NAMALWA (cell line): ENCODE measurements at regions not wholly inside any gene's neighbourhood (a gene's known extent, or its start where the extent isn't known, plus 50 kb on each side); places are given as distances from the start of the nearest gene placed in this dataset.

ENCODE experiments used
- DNase-seq: peaks from one replicate; pipeline ENCODE4 v3.0.0-alpha.2; 2015; ENCODE audit warnings: low spot score

DNA sequence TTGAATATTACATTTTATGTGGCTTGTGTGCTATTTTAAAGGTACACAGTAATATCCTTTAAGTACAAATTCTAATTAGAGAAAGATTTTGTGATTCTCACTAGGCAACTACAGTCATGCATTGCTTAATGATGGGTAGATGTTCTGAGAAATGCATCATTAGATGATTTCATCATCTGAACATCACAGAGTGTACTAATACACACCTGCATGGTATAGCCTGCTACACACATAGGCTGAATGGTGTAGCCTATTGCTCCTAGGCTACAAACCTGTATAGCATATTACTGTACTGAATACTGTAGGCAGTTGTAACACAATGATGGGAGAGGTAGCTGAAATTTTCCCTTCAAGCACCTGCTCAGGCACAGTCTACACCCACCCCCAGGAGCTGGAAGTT is 217.4 kb upstream of the EOMES start:
- no peak for DNase-seq

DNA sequence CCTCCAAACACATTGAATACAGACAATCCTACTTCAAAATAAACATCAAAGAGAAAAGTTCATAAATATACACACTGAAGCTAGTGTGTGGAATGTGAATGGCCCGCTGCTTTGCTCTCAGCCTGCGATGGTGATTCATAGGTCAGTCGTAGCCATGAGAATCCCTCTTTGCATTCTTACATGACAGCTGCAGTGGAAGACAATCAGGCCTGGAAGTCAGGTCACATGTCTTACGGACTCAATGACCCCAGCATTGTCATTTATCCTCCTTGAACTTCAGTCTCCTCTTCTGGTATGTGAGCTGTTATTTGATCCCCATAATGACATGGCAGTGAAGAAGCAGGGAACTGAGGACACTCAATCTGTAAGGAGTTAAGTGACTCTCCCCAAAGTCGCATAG is 217.8 kb upstream of the EOMES start:
- DNase-seq, result no peak

DNA sequence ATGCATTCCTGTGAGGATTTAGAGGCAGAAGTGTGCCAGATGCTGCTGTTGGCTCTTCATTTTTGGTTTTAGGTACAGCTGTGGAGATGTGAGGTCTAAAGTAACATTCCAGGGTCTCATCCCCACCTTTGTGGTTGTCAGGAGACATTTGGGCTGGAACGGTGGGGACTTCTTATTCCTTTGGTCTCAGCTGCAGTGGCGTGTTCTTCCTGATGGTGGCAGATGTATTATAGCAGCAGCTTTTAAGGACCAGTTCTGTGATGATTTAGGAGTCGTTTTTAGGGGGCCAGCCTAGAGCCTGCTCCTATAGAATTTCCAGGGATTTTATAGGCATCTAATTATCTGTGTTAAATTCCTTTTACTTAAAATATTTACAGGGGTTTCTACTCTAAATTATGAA is 221.0 kb upstream of the EOMES start:
- DNase-seq, result peak; percentile 39

DNA sequence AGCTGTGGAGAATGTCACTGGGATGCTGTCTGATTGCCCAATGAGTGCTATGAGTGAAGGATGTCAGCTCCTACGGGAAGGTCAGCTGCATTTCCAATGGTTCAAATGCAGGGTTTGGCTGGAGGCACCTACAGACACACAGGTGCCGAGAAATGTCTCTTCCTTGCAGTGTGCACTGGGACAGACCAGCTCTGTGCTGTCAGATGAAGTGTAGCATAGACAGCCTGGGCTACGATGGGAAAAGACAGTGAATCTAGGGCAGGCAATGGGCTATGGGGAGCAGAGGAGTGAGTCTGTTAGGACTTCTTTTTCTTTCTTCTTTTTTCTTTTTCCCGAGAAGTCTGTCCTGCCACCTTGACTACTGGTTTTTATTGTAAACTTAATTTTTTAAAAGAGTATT is 223.1 kb upstream of the EOMES start:
- no peak for DNase-seq

DNA sequence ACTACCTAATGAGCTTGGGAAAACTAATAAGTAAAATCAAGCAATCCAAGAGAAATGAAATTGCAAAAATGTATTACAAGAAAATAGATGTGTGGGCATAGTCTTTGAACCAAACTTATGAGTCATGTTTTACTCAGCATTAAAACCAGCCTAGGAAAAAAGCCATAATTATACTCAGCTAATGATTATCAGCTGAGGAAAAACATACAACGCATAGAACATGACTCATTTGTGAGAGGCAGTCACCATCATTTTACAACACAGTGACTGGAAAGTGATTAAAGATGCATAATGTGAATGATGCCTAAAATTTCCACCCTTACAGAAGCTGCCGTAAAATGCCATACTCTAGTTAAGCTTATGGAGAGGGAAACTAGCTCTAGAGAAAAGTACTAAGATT is 238.0 kb upstream of the EOMES start:
- DNase-seq, result no peak

DNA sequence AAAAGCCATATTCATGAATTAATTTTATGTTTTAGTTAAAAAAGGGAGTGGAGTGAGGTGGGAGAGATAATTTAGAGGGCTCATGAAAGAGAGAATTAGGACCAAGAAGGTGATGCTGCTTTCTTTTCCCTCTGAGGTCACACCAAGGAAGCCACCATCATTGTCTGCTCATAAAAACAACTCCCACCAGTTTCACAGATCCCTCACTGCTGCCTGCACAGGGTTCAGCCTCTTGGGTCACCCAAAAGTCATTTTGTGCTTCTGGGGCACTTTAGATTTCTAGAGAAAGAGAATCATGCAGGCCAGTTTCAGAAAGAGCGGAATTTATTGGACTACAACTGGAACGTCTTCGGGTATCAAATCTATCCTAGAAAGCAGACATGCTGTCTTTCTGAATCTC is 241.4 kb upstream of the EOMES start:
- no peak for DNase-seq

DNA sequence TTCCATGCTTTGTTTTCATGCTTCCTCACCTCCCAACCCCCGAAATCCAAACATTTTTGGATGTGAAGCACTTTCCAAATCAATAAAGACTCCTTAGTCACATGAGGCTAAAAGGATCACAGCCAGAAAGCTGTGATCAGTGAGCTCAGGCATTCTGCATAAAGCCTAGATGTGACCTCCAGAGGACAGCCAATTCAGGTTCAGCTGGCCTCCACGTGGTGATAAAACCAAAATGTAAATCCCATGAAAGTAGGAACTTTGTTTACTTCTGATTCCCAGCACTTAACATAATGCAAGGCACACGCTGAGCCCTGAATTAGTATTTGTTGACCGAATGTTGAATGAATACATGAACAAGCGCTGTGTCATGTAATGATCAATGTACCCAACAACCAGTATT is 249.5 kb upstream of the EOMES start:
- DNase-seq, result no peak

DNA sequence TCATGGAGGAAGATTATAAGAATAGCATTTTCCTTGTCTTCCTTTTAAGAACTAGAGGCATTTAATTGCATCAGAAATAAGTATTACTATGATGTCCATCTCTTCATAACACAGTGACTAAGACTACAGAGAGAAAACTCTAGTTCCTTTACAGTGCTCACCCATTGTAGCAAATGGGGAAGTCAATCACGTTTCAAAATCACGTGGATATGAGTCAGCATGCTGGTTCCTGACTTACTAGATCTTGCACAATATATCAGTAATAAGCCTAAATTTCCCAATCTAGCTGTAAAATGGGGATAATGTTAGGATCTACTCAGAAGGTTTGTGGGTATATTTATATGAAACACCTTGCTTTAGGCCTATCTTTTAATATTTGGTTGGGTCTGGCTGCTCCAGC is 254.8 kb upstream of the EOMES start:
- DNase-seq, result peak; percentile 26

DNA sequence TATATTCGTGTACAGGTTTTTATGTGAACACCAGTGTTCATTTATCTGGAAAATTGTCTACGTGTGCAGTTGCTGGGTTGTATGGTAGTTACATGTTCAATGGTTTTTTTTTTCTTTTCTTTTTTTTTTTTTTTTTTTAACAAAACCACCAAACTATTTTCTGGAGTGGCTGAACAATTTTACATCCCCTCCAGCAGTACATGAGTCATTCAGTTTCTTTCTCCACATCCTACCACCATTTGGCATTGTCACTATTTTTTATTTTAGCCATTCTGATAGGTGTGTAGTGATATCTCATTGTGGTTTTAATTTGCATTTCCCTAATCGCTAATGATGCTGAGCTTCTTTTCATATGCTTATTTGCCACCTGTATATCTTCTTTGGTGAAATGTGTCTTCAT is 256.3 kb upstream of the EOMES start:
- no peak for DNase-seq

DNA sequence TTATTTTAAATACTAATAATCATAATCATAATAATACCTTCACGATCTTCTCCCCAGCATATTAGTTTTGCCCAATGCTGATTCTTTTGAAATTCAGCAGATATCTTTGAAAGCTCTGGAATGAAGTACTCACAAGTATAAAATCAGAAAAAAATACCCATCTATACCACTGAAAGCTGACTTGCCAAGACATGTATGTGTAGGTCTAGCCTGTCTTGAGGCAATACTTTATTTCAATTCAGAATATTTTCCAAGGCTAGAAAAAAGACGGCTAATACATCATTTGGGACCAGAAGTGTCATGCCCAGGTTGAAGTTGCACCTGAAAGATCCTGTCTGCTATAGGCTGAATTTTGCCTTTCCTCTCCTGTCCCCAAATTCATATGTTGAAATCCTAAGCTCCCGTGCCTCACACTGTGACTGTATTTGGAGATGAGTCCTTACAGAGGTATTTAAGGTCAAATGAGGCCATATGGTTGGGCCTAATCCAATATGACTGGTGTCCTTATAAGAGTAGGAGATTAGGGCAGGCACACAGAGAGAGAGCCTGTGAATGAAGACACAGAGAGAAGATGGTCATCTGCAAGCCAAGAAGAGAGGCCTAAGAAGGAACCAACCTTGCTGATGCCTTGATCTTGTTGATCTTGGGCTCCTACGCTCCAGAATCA is 255.9 kb upstream of the CMC1 start:
- no peak for DNase-seq

DNA sequence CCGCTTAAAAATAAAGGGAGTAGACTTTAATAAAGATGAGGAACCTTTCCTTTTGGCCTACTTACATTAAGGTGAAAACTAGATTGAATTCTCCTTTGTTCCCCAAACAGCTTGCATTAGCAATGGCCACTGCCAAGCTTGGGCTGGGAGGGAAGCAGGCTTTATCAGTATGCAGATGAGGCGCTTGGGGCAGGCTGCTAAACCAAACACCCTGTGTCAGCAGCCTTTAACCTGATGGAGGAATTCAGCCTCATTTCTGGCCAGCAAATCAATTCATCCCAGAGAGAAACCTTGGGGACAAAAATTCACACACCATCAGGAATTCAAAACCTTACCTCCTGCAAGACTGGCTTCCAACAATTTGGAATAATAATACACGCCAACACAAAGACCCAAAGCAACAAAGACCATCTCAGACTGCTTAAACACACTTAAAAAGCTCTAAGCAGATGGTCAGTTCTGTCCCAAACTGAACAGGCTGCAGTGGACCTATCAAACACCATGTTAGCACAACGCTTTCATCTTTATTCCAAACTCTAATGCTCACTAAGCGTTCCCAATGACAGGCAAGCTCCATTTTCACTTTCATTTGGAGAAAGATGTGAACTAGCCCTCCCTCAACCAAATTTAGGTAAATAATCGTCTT is 255.1 kb upstream of the CMC1 start:
- DNase-seq, result no peak

DNA sequence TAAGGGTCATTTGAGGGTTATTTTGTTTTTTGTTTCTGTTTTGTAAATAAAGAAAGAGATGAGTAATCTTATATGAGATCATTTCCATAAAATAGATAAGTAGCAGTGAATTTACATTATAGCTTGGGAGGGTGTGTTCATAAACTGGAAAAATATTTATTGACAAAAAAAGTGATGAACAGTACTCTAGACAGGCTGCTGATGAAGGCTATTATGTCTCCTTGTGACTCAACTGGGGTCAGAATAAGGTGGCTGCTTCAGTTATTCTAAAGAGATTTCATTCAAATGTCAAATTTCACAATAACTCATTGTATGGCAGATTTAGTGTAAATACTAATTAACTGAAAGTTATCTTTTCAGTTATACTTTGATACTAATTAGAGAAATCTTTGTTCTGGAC is 251.1 kb upstream of the CMC1 start:
- no peak for DNase-seq

DNA sequence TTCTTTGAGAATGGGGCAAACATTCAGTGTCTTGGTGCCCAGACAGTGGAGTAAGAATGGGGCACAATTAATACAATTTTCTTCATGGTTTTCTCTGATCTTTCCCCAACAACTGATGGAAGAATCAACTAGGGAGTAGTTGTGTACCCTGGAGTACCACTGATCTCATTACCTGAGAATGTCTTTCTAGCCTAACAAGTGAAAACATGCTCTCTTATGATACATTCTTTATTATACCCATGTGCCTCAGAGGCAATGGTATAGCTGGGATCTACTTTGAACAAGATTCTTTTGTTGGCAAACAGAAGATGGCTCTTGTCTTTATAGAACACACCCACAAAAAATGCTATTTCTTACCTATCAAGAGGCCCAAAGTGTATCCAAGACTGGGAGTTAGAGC is 250.6 kb upstream of the CMC1 start:
- DNase-seq, result no peak

DNA sequence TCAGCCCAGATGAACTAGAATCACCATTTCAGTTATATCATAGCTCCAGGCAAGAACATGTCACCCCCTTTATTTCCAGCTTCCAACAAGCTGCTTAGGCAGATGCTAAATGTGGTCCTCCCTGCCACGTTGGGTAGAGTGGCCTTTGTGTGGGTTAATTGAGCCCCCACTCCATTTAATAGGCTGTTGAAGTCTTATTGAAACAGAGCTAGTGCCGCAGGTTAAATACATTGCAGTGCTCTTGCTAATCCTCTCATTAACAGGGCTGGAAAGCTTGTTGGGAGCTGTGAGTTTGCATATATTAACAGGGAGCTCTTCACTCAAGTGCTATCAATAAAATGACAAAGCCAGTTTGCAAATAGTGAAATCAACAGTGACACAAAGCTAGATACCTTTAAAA is 248.4 kb upstream of the CMC1 start:
- DNase-seq, result no peak

DNA sequence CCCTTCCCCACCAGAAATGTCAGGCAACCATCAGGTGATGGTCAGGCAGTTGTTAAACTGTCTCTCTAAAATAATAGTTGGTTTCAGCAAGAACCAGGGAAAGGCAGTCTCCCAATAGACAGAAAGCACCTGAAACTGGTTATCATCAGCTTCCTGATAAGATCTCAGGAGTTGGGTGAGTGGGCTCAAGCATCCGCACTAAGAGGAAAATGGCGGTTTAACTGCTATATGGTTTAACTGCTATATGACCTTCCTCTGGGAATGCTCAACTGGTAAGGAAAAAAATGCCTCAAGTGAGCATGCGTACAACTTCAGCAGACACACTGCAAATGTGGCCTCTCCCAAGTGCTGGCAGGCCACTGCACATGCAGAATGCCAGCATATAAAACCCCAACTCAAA is 240.8 kb upstream of the CMC1 start:
- no peak for DNase-seq

DNA sequence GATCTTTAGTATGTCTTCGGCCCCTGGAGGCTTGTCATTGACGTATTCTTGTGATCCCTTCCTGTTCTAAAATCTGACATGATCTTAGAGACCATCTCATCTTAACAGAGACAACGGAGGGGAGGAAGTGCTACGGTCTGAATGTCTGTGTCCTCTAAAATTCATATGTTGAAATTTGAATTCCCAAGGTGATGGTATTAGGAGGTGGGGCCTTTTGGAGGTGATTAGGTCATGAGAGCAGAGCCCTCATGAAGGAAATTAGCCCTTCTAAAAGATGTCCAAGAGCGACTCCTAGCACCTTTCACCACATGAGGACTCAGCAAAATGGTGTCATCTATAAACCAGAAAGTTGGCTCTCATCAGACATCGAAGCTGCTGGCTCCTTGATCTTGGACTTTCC is 233.2 kb upstream of the CMC1 start:
- DNase-seq, result peak; percentile 2

DNA sequence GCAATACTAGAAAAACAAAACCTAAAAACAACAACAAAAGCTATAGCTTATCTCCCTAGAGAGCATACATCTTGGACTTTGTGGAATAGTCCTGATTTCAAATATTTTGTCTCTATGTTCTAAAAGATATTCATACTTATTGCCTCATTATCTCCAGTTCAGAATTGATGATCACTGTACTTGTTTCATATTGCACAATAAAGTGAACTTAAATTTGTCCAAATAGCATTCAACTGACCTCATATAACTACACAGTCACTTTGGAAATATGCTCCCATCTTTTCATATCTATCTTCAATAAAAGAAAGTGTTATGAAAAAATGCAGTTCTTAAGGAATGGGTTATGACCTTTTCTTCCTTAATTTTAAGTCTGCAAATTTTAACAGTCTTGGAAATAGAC is 228.6 kb upstream of the CMC1 start:
- no peak for DNase-seq

DNA sequence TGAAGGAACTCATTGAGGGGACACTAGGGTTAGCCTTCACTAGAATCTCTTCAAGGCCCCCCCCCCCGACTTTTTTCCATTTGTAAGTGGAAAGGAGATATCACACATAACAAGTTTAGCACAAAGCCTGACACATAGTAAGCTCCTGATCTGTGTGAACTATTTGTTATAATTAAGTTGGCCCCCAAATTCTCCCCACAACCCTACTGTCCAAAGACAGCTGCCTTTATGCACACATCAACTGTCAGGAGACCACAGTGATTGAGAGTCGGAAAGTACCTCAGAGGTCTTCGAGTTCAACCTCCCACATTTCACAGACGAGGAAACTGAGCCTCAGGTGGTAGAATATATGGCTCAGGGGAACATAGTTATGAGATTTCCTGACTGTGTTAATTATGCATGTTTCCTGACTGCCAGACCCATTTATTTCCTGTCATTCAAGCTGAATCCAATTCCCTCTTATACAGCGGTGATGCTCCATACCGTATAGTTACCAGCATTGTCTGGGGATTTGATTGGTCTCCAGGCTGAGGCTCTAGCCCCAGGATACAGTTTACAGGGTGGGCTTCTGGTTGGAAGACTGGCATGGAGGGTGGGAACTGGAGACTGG is 227.4 kb upstream of the CMC1 start:
- DNase-seq, result no peak

DNA sequence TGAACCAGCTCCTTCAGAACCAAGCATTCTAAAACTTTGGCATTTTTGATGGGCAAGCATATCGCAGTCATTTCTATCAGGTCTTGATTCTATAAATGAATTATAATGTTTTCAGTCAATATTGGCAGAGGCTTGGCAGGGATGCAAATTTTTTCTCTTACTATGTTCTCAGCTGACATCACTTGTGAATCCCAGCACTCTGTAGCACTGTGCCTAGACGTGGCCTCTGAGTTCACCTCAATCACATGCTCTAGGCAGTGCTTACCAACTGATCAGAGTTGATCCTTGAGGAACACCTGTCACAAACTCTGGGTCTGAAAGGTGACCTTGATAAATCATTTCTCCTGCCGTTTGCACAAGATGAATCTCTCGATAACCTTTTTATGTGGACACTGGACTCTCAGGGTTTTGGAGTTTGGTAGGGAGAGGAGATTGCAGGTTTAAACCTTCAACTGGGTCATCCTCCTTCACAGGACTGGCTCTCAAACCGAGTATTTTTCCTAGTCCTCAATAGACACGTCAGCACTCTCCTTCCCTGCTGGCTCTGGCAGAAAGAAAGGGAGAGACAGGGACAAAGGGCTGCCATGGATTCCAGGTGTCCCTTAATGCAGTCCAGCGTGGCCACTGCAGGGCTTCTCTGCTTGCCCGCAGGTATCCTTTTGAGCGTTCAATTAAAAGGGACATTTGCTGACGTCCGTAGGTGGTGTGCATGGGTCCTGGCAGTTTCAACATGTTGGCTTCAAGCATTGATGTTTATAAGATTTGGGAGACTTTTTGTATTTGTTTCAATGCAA is 222.3 kb upstream of the CMC1 start:
- DNase-seq, result no peak

DNA sequence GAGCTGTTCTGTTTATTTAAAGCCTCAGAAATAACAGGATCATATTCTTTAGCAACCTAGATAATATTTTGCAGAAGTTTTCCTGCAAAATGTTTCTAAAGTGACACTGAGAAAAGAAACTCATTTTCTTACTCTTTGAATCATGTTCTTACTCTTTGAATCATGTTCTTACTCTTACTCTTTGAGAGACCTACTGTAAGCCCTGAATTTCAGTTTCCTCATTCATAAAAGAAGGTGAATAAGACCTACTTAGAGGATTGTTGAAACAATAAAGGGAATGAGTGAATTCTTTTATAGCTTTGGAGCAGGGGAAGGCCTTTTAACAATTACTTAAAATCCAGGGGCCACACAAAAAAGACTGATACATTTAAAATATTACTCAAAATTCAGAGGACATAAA is 221.7 kb upstream of the CMC1 start:
- no peak for DNase-seq

DNA sequence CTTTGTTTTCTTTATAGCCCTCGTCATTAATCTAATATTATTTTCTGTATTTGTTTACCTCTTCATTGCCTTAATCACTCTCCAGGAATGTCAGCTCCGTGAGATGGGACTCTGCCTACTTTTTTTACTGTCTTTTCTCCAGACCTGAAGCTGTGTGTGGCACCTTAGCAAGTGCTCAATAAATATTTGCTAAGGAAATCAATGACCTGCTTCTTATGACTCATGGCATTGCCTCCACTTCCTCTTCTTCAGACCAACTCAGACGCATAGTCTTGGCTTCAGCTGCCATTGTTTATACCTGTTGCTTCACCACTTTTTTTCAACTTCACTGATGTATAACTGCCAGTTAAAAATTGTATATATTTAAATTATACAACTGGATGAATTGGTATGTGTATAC is 218.5 kb upstream of the CMC1 start:
- DNase-seq, result no peak

DNA sequence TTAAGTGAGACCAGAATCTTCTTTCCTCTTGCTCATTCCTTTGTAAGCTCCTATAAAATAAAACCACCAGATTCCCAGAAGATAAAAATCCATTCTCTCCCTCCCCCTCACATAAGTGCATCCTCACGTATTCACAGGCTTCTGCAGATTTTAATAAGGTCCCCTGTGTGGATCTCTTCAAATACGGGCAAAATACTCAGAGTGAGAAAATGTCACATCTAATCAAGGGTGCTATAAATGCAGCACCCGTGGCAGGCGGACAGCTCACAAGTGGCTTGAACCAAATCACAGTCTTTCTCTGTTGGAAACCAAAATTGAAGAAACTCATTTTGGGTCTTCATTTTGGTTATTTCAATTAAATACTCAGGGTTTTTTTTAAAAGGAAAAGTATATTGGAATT is 212.9 kb upstream of the CMC1 start:
- DNase-seq, result no peak
